ENCODE measurements at regions not wholly inside any gene's neighbourhood (a gene's known extent, or its start where the extent isn't known, plus 50 kb on each side); places are given as distances from the start of the nearest gene placed in this dataset.

DNA sequence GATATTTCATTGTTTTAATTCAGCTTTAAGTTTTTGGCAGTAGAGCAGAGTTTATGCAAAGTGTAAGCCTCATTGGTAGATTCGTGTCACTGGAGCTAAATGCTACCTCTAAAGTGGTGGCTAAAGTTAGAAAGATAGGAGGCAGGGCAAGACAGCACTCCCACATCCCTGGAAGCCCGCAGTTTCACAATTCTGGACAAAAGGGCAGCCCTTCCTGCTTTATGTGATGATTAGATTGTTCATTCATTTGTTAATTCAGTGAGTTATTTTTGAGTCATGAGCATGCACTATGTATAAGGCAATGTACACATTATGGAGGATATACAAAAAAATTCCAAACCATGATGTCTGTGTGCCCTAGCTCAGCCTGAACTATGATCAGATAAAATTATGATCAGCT is 52.1 kb upstream of the EIF3M start:
- Histone ChIP-seq H3K4me2 (no peak overlapping the region), H3K27ac (ENCODE audit: low read depth in 2 of 2, low read length in 1 of 2) (no peak overlapping the region), H3F3A (replicated peaks; ENCODE audit: insufficient read depth) (no peaks in the 10 kb centered on the region), H3K9me2 (no peaks in the 10 kb centered on the region), H3K9ac (no peak overlapping the region), H4K20me1 (ENCODE audit: insufficient read depth) (no peaks in the 10 kb centered on the region), H3K9me3 (no peaks in the 10 kb centered on the region), H3K79me2 (ENCODE audit: insufficient read depth) (no peaks in the 10 kb centered on the region), H3K27me3 (ENCODE audit: insufficient read depth) (peaks cover 57% of the 10 kb centered on the region; the same call in 1 of the 2 replicates), H3K4me3 (ENCODE audit: low read depth in 2 of 2, low read length in 1 of 2) (no peak overlapping the region), H3K4me1 (ENCODE audit: control insufficient read depth in 1 of 2, insufficient read depth in 2 of 2, low read depth in 1 of 2, low read length in 1 of 2) (no peaks in the 10 kb centered on the region), H3K36me3 (replicated peaks in 1 of 2; ENCODE audit: control insufficient read depth in 1 of 2, insufficient read depth in 2 of 2, low read length in 1 of 2) (no peaks in the 10 kb centered on the region), H2AFZ (ENCODE audit: low read depth) (no peak overlapping the region)
- 8% methylated on average over 2 of the region's 2 CpGs for WGBS (ENCODE audit: low lambda C conversion rate)
- no peak for DNase-seq
- no peak for TF ChIP-seq ELF1 (IDR thresholded peaks at IDR 0.05)
- no peak for TF ChIP-seq YY1 (IDR thresholded peaks at IDR 0.05; ENCODE audit: low read depth)
- TF ChIP-seq JUND (IDR thresholded peaks at IDR 0.05), result no peak
- TF ChIP-seq MEF2A (IDR thresholded peaks at IDR 0.05; ENCODE audit: borderline replicate concordance, low read depth), result no peak
- no peak for TF ChIP-seq POLR2AphosphoS5 (IDR thresholded peaks at IDR 0.05; ENCODE audit: low read depth, low read length)
- TF ChIP-seq, protein P1, sequence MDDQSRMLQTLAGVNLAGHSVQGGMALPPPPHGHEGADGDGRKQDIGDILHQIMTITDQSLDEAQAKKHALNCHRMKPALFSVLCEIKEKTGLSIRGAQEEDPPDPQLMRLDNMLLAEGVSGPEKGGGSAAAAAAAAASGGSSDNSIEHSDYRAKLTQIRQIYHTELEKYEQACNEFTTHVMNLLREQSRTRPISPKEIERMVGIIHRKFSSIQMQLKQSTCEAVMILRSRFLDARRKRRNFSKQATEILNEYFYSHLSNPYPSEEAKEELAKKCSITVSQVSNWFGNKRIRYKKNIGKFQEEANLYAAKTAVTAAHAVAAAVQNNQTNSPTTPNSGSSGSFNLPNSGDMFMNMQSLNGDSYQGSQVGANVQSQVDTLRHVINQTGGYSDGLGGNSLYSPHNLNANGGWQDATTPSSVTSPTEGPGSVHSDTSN (IDR thresholded peaks at IDR 0.05), result no peak
- TF ChIP-seq FOSL2 (IDR thresholded peaks at IDR 0.05; ENCODE audit: borderline replicate concordance, low read depth), result no peak
- TF ChIP-seq RFX5 (IDR thresholded peaks at IDR 0.05; ENCODE audit: low read length), result no peak
- TF ChIP-seq, protein P2, sequence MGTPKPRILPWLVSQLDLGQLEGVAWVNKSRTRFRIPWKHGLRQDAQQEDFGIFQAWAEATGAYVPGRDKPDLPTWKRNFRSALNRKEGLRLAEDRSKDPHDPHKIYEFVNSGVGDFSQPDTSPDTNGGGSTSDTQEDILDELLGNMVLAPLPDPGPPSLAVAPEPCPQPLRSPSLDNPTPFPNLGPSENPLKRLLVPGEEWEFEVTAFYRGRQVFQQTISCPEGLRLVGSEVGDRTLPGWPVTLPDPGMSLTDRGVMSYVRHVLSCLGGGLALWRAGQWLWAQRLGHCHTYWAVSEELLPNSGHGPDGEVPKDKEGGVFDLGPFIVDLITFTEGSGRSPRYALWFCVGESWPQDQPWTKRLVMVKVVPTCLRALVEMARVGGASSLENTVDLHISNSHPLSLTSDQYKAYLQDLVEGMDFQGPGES (IDR thresholded peaks at IDR 0.05; ENCODE audit: low read depth, low read length), result no peak
- TF ChIP-seq TAF1 (IDR thresholded peaks at IDR 0.05; ENCODE audit: borderline replicate concordance, low read depth, low read length), result no peak
- TF ChIP-seq, protein P3, sequence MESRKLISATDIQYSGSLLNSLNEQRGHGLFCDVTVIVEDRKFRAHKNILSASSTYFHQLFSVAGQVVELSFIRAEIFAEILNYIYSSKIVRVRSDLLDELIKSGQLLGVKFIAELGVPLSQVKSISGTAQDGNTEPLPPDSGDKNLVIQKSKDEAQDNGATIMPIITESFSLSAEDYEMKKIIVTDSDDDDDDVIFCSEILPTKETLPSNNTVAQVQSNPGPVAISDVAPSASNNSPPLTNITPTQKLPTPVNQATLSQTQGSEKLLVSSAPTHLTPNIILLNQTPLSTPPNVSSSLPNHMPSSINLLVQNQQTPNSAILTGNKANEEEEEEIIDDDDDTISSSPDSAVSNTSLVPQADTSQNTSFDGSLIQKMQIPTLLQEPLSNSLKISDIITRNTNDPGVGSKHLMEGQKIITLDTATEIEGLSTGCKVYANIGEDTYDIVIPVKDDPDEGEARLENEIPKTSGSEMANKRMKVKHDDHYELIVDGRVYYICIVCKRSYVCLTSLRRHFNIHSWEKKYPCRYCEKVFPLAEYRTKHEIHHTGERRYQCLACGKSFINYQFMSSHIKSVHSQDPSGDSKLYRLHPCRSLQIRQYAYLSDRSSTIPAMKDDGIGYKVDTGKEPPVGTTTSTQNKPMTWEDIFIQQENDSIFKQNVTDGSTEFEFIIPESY (IDR thresholded peaks at IDR 0.05; ENCODE audit: borderline replicate concordance, low read depth), result no peak
- TF ChIP-seq GABPA (IDR thresholded peaks at IDR 0.05; ENCODE audit: low read depth), result no peak
- no peak for TF ChIP-seq TCF12 (IDR thresholded peaks at IDR 0.05)
- TF ChIP-seq FOXM1 (IDR thresholded peaks at IDR 0.05; ENCODE audit: low read depth), result no peak
- TF ChIP-seq RCOR1 (IDR thresholded peaks at IDR 0.05; ENCODE audit: low read length), result no peak
- no peak for TF ChIP-seq FOXJ3 (CRISPR knock-in tag; IDR thresholded peaks at IDR 0.05)
- TF ChIP-seq NFIC (IDR thresholded peaks at IDR 0.05; ENCODE audit: borderline replicate concordance), result no peak
- no peak for TF ChIP-seq CHD2 (IDR thresholded peaks at IDR 0.05; ENCODE audit: low read length, partially characterized antibody)
- POLR2A ChIA-PET, result no interaction called here
- CTCF ChIA-PET, result no interaction called here
